GM19395 (cell line): ENCODE measurements at regions not wholly inside any gene's neighbourhood (a gene's known extent, or its start where the extent isn't known, plus 50 kb on each side); places are given as distances from the start of the nearest gene placed in this dataset.

Source experiments
- ATAC-seq: cut with Tn5 transposase; IDR thresholded peaks from one replicate; pipeline ENCODE4 v1.9.1; 2021; ENCODE audit warnings: mild to moderate bottlenecking, moderate library complexity; ENCODE audit not compliant: unreplicated experiment

DNA sequence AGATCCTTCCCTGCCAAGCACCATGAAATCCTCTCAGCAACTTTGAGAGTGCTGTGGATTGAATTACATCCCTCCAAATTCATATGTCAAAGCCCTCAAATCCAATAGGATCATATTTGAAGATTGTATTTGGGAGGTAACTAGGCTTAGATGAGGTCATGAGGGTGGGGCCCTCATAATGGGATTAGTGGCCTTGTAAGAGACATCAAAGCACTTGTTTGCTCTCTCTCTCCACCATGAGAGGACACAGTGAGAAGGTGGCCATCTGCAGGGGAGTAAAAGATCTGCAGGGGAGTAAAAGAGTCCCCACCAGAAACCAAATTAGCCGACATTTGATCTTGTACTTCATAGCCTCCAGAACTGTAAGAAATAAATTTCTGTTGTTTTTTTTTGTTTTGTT, 298.2 kb downstream of the SAMD5 start:
- no peak for ATAC-seq

DNA sequence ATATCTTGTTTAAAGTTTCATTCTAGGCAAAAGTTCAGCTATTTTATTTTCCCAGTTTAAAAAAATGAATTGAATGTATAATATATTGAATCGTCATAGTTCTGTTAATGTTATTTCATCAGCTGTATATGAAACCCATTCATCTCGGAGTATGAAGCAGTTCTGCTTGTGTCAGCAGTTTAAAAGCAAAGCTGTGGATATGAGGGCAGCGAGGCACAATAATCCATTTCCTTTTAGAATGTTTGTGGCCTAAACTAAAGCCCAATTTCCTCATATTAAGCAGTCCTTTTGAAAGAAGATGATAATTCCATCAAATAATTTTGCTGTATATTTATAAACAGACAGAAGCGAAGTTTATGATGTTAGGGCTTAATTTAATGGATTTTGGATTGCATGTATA, 300.1 kb downstream of the SAMD5 start:
- no peak for ATAC-seq

DNA sequence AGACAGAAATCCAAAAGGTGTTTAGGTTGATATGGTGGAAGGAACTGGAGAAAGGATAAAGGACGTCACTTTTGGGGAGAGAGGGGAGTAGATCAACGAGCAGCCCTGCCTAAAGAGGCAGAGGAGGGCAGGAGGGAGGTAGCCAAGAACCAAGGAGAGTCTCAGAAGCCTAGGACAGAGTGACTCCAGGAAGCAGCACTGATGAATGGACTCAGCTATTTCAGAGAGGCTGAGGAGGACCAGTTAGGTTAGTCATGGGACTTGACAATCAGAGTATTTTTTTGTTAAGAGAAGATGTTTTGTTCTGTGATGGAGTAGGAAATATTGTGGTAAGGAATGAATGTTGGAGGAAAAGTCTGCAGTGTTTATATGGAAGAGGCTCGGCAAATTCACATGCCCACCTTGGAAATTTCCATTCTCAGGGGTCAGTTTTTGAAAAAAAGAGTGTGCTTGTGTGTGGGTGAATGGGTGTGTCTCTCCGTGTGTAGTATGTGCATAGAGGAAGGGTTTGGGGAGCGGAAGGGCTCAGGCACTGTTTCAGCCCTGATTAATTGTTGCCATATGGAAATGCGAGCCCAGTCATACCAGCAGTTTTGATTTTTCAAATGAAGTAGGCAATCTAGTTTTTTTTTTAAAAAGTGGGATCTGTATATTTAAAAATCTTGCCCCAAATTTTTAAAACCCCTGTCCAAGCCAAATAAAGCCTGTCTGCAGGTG, 303.6 kb downstream of the SAMD5 start:
- no peak for ATAC-seq

DNA sequence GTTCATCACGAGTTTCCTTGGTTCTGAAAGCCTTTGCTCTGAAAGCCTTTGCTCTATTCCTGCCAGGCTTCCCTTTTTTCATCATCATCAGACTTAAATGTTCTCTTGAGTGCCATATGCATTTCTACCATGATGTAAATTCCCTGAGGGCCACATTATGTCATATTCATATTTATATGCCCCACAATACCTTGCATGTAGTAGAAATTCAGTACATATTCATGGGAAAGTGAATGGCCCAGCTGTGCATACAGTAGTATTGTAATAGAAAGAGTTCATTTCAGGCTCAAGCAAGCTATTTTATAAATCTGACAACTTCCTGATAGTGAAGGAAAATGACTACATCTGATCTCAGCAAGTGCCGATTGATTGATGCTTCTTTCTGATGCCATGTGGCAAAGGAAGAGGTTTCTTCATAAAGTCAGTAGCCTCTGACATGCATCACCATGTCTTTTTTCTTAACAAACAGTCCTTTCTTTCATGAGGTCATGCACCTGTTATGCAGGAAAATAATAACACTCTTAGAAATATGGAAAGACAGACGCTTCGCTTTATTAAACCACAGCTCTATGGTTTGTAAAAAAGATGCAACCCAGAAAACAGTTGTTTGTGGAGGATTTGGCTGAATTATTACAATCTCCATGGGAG, 308.7 kb downstream of the SAMD5 start:
- ATAC-seq: no peak

DNA sequence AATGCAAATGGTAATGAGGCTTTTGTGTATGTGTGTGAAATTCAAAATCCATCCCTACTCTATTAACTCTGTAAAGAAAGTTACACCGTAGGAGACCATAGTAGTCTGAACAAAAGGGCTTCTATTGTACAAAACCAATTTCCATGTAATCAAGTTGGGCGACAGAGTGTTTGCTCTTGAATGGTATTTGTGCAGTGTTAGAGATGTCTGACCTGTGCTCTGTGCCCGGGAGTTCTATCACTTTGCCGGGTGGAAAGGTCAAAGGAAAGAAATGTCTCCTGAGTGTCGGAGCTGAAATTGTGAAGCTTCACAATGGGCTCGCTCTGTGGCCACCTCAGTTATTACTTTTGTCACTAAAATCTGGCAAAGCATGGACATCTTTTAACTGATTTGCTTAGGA, 312.0 kb downstream of the SAMD5 start:
- ATAC-seq: no peak

DNA sequence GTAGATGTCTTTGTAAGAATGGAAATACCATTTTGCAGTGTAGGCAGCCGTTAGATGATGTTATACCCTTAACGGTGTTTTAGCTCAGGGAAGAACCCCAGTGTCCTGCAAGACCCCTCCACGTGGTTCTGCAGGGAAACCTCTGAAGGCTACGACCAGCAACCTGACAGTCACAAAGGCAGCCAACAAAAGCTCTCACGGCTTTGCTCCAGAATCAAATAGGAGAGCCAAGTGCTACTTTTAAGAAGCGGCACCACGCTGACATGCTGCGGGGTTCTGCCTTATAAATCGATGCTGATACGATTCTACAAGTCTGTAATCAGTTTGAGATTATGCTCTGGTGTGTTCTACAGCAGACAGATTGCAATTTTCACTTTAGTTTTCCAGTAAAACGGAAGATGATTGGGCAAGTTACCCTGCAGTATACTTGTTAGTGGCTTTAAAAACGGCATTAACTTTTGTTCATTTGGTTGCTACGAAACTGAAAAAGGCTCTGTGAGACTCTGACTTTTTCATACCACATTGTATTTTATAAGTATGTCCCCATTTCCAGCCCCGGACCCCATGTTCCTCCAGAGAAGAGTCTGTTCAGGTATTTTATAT, 312.9 kb downstream of the SAMD5 start:
- ATAC-seq: no peak

DNA sequence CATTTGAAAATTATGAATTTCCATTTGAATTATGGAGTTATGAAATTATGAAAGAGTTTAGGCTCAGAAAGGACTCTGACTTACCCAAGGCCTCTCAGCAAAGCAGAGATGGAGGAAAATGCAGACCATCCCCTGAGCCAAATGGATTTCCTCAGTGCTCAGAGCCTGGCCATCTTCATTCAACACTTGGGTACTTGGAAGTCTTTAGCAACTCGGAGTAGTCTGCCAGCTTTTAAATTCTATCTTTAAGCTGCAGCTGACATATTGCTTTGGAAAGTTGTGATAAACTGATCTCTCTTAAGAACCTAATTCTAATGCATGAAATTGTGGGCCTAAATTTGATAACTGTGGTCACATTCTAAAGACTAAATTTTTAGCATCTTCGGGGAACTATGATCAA, 315.4 kb downstream of the SAMD5 start:
- ATAC-seq: no peak

DNA sequence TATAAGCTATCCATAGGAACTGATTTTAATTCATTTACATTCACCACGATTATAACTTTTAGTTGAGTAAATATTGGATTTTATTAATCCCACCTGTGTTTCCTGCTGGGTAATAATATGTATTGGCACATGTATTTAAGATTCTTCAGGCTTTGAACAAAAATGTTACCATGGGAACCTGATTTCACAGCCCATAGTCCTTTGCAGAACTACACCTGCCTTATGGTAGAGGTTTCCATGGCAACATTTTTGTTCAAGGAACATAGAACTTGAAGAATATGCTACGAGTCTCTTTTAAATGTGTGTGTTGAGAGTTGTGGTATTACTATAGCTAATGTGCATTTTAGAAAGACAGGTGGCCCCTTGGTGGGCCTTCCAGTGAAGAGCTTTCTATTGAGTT, 317.4 kb downstream of the SAMD5 start:
- ATAC-seq: no peak

DNA sequence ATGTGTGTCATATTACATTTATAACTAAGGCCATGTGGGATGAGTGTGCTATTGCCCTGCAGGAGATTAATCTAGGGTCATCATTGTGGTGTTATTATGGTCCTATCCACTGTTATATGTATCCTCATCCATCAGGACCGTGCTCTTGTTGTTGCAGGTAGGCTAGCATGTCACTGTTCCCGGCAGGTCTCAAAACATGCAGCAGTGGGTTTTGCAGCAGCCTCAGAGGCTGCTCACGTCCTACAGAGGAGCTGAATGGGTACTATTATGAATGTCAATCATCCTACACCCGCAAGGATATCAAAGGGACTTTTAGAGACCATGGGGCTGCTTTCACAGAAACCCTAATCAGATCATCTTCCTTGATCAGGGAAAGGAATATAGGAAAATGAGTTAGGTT, 318.2 kb downstream of the SAMD5 start:
- ATAC-seq: no peak

DNA sequence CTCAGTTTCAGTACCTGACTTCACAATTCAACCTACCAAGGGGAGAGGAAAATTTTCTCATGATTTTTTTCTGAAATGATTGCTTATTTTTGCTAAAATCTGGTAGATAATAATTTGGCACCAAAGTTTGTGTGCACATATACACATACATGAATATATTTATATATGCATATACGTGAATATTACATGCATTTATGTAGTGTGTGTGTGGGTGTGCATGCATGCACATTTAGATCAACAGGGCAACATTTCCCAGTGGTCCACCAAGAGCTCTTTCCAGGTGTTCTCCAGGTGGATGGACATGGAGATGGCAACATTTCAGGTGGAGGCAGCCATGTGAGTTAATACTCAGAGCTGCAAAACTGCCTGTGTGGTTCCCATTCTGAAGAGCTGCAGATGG, 320.9 kb downstream of the SAMD5 start:
- no peak for ATAC-seq

DNA sequence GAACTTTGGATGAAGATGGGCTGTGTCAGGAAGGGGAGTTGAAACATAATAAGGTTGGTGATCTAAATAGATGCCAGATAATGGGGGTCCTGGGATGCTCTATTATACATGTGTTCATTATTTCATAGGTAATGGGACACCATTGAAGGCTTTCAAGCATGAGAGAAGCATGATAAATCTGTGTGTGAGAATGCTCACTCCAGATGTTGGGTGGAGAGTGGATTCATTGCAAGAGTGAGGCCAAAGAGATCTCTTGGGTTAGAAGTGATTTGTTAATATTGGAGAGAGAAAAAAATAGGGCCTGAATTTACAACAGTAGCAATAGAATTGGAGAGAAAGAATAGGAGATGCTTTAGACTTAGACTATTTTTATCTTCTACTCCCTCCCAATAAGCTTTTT, 321.3 kb downstream of the SAMD5 start:
- no peak for ATAC-seq

DNA sequence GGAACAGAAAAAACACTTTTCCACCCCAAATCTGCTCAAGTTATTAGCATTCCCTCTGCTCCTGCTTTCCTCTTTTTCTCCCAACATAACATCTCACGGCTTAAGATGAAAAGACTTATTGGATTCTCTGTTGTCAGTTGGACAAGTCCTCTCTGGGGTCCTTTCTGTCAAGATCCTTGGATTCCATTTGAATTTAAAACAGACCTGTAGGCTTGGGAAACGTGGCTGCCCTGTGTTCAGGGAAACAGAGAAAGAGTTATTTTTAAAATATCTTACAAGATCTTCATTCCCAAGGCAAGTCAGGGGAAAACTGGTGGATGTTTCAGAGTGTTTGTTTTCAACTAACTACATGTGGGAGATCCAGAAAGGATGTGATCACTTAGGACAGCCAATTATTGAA, 322.9 kb downstream of the SAMD5 start:
- ATAC-seq: no peak

DNA sequence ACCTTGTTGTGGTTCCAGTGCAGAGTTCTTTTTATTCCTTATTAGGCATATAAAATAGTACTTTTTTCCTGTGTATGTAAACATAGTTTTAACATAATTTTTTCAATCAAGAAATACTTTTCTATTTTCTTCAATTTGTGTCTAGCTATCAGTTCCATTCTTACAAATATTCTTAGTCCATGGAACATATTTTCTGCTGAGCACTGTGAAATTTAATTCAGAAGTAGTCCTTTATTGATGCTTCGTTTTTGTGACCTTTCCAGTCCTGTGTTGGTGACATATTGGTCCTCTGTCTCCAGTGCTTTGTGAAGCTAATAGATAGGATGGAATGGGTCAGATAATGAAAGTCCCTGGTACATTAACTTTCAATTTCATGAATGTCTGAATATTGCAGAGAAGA, 325.1 kb downstream of the SAMD5 start:
- no peak for ATAC-seq

DNA sequence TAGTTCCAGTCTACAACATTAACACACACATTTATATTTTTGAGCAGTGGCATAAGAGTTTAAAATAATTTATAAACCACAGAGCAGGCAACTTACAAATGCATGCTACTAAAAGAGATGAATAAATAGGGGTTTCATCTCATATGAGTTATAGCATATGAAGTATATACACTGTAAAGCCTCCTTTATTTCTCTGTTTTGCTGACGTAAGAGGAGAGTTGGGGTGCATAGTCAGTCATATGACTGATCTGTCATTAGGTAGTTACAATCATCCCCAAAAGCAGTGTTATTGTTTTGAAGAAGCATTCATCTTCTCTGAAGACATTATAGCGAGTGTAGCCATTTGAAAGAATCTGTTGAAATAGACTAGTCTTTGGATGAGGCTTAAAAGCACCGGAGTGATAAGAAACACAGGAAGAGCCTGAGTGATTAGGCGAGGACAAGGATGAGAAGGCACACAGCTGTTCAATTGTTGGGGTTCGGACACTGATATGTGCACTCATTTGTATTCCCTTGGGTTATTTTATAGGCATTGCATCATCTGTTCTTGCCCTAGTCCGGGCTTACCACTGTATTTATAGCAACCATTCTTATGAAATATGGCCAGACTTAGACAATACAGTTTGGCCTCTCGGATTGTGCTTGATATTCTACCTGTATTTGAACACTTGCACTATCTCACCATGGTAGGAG, 325.7 kb downstream of the SAMD5 start:
- ATAC-seq: no peak

DNA sequence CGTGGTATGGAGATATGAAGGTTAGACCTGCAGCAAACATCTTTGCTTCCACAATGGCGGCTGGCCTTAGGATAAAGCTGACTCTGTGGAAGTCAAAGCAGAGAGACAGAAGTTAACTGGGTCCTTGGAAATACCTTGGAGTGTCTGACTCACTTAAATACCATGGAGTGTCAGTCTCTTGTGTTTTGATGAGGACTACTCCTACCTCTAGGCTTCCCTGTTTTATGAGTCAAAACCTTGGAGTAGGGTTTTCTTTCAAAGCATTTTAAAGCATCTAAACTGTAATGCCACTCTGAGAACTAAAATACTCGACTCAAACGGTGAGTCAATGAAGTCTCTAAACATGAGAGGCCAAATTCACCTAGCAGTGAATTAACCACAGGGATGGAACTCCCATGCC, 329.1 kb downstream of the SAMD5 start:
- no peak for ATAC-seq

DNA sequence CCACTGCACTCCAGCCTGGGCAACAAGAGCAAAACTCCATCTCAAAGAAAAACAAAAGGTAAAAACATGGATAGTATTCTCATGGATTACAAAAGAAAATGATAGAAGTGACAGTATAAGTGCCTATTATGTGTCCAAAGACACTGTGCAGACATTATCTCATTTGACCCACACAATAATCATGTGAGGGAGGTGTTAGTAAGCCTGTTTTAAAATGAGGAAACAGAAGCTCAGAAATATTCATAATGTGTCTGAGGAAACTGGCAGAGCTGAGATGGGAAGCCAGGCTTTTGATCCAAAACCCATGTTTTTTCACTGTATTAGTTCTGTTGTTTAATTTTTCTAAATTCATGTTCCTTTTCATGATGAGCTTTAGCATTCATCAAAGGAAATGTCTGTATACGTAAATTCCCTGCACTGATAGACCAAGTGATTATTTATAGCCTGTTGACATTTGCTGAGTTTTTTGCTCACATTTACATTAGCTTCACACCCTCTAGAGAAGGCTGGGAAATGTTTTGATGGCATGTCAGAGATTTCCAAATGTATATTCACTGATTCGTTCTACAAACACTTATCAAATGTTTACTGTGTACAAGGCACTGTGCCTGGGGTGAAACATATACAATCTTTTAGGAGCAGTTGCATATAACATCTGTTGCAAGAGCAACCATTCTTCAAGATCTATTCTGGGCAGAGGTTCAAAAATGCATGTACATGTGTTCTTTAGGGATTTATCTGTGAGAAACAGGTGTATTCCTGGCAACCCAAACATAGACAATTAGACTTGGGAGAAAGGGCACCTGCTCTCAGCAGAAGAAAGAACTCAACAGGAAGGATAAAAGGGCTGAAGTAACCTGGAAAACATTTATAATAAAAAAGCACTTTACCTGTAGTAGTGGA, 331.5 kb downstream of the SAMD5 start:
- no peak for ATAC-seq

DNA sequence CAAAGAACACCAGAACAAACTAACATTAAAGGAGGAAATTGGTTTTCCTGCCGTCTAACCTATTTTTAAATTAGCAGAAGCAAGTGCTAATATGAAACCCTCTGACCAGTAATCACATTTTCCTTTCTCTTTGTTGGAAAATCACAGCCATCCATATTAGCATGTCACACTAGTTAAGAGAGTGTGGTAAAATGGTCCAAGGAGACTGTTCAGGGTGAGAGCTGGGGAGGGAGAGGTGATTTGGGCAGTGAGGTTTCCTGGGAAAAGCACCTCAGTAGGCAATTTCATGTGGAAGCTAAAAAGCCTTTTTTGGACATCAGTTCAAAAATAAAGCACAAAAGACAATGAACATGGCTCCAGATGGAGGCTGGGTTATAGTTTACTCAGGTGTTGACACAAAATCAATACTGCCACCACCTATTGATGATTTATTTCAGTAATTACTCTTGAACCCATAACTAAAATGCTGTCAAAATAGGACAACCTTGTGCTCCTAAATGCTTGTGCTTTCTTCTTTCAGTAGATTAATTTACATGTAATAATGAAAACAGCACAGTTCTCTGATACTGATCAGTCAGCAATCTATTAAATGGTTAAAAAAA, 333.2 kb downstream of the SAMD5 start:
- no peak for ATAC-seq

DNA sequence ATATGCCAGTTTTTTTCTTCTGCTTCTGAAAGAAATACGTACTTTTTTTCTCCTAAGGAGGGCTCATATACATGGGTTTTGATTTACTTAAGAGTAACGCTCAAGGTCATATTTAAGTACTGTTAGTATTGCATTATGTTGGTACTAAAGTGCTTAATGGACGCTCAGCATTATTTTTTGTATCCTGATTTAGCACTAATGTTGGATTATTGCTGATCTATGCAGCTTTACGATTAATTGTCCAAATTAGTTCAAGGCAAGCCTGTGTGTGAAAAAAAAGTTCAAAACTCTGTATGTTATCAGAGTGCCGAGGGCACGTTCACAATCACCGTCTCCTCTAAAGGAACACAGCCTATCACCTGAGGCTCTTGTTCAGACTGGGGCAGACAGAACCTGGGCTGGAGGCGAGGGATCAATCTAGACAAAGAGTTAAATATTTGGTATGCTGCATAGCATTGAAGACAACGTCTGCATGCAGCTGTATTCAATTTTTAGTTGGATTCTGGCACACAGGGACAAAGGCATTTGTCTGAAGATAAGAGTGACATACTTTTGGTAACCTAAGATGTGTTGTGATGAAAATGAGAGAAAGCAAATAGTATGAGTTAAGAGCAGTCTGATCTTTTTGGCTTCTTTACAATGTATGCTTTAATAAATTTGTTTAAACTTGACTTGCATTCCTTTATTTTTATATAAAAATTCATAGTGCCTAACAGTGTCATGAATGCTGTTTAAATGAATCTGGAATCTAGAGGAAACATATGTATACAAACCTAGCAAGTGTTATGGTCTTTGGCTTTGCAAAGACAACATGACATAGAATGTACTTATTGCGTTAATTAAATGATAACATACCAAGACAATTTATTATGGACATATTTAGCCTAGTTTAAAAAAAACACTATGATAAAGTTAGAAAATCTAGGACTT, 341.2 kb downstream of the SAMD5 start:
- ATAC-seq: no peak

DNA sequence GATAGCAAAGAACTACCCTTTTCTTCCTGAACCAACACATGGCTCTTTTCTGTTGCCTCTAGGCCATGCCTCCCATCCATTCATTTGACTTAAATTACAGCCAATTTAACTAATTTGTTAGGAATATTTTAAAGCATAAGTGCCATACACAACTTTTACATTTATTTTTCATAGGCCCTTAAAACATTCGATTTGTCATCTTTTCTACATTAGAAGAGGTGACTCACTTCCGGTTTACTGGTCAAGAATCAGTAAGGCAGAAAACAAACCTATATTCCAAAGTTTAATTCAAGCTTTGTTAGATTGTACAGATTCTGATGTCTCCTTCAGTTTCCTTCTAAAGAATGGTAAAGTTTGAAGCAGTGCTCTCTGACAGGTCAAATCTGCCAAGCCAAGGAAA, 344.3 kb downstream of the SAMD5 start:
- no peak for ATAC-seq
